ENCODE measurements at regions not wholly inside any gene's neighbourhood (a gene's known extent, or its start where the extent isn't known, plus 50 kb on each side); places are given as distances from the start of the nearest gene placed in this dataset.

GRCh38 chr16:66265048-66265415 is 101.5 kb upstream of the CDH5 start:
- TF ChIP-seq, protein P1, sequence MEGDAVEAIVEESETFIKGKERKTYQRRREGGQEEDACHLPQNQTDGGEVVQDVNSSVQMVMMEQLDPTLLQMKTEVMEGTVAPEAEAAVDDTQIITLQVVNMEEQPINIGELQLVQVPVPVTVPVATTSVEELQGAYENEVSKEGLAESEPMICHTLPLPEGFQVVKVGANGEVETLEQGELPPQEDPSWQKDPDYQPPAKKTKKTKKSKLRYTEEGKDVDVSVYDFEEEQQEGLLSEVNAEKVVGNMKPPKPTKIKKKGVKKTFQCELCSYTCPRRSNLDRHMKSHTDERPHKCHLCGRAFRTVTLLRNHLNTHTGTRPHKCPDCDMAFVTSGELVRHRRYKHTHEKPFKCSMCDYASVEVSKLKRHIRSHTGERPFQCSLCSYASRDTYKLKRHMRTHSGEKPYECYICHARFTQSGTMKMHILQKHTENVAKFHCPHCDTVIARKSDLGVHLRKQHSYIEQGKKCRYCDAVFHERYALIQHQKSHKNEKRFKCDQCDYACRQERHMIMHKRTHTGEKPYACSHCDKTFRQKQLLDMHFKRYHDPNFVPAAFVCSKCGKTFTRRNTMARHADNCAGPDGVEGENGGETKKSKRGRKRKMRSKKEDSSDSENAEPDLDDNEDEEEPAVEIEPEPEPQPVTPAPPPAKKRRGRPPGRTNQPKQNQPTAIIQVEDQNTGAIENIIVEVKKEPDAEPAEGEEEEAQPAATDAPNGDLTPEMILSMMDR (IDR thresholded peaks at IDR 0.05): no peak
- TF ChIP-seq, protein P2, sequence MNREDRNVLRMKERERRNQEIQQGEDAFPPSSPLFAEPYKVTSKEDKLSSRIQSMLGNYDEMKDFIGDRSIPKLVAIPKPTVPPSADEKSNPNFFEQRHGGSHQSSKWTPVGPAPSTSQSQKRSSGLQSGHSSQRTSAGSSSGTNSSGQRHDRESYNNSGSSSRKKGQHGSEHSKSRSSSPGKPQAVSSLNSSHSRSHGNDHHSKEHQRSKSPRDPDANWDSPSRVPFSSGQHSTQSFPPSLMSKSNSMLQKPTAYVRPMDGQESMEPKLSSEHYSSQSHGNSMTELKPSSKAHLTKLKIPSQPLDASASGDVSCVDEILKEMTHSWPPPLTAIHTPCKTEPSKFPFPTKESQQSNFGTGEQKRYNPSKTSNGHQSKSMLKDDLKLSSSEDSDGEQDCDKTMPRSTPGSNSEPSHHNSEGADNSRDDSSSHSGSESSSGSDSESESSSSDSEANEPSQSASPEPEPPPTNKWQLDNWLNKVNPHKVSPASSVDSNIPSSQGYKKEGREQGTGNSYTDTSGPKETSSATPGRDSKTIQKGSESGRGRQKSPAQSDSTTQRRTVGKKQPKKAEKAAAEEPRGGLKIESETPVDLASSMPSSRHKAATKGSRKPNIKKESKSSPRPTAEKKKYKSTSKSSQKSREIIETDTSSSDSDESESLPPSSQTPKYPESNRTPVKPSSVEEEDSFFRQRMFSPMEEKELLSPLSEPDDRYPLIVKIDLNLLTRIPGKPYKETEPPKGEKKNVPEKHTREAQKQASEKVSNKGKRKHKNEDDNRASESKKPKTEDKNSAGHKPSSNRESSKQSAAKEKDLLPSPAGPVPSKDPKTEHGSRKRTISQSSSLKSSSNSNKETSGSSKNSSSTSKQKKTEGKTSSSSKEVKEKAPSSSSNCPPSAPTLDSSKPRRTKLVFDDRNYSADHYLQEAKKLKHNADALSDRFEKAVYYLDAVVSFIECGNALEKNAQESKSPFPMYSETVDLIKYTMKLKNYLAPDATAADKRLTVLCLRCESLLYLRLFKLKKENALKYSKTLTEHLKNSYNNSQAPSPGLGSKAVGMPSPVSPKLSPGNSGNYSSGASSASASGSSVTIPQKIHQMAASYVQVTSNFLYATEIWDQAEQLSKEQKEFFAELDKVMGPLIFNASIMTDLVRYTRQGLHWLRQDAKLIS (CRISPR knock-in tag; IDR thresholded peaks at IDR 0.05; ENCODE audit: borderline replicate concordance): no peak

Measured in WTC11 (cell line).